Hepatocyte (in vitro differentiated cells): ENCODE measurements at regions not wholly inside any gene's neighbourhood (a gene's known extent, or its start where the extent isn't known, plus 50 kb on each side); places are given as distances from the start of the nearest gene placed in this dataset.

Source experiments
- CTCF ChIP-seq: fragments of 200-600 bp; sonication (generic); IDR thresholded peaks from 2 replicates; pipeline ENCODE4 v1.5.1; 2016; ENCODE audit warnings: antibody characterized with exemption, mild to moderate bottlenecking; ENCODE audit not compliant: poor library complexity
- EZH2 ChIP-seq: fragments of 200-600 bp; sonication (generic); IDR thresholded peaks from 2 replicates; pipeline ENCODE4 v1.6.1; 2016; ENCODE audit warnings: antibody characterized with exemption, mild to moderate bottlenecking, borderline replicate concordance
- EZH2phosphoT487 ChIP-seq: fragments of 200-600 bp; sonication (generic); IDR thresholded peaks from one replicate; pipeline ENCODE4 v1.6.1; 2018; ENCODE audit warnings: antibody characterized with exemption, mild to moderate bottlenecking, low read depth, moderate library complexity; ENCODE audit not compliant: unreplicated experiment, severe bottlenecking

GRCh38 chr4:89590128-89590527 lies 246.8 kb downstream of the SNCA start:
- no peak for TF ChIP-seq CTCF
- no peak for TF ChIP-seq EZH2phosphoT487
- TF ChIP-seq EZH2: no peak
